GM20431 (cell line): ENCODE measurements at regions not wholly inside any gene's neighbourhood (a gene's known extent, or its start where the extent isn't known, plus 50 kb on each side); places are given as distances from the start of the nearest gene placed in this dataset.
"Not testable (repeated sequence)": the region's sequence is repeated elsewhere in the genome, so short reads cannot be mapped to it uniquely, and the experiment has no call there.

Experiments used
- in situ Hi-C: fragments of 300-500 bp; cut with MseI, MboI; formaldehyde crosslinking; loops from one replicate; pipeline ENCODE4 v1.15.0; 2020; ENCODE audit warnings: low sequenced_read_pairs; ENCODE audit not compliant: unreplicated experiment

- in situ Hi-C loops = no loop called here
These were observed 1400.2 kb downstream of the GRIK2 start for GRCh38 chr6:102793752-102794151.

DNA sequence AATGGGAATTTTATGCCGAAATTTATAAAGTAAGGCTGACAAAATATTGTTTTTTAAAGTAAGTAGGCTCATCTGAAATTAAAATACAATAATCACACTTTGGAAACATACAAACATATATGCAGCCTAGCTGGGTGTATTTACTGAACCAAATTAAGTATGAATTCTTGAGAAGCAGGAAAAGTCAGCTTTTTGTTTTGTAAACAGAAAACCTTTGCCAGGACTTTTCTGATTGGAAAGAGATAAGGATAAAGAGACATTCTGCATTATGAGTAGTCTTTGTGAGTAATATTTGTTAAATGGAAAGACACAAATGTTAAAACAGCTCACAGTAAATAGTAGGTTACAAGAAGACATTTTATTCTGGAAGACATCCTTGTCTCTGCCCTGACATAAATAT, 1380.8 kb downstream of the GRIK2 start:
- in situ Hi-C loops = no loop called here

DNA sequence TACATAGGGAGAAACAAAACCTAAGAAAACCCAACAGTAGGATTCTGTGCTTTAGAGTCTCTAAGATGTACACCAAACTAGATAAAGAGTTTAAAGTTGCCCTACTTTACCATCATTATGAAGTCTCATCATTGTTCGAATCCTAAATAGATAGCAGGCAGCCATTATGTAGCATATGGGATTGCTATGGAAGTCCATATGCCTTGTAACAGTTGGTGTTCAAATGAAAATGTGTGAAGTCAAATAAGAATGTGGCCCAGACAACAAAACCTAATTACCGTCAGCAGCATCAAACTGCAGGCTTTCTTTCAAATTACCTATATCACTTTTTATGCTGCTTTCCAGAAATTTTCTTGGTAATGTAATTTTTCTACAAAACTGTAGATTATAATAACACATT, 1380.1 kb downstream of the GRIK2 start:
- in situ Hi-C loops = no loop called here

DNA sequence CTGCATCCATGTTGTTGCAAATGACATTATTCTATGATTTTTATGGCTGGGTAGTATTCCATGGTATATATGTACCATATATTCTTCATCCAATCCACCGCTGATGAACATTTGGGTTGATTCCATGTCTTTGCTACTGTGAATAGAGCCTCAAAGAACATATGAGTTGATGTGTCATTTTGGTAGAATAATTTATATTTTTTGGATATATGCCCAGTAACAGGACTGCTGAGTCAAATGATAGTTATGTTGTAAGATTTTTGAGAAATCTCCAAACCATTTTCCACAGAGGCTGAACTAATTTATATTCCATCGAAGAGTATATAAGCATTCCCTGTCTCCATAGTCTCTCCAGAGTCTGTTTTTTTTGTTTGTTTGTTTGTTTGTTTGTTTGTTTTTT, 1373.5 kb downstream of the GRIK2 start:
- in situ Hi-C loops = no loop called here

- in situ Hi-C loops = no loop called here
These were observed 1370.8 kb downstream of the GRIK2 start for GRCh38 chr6:102764317-102764716.

DNA sequence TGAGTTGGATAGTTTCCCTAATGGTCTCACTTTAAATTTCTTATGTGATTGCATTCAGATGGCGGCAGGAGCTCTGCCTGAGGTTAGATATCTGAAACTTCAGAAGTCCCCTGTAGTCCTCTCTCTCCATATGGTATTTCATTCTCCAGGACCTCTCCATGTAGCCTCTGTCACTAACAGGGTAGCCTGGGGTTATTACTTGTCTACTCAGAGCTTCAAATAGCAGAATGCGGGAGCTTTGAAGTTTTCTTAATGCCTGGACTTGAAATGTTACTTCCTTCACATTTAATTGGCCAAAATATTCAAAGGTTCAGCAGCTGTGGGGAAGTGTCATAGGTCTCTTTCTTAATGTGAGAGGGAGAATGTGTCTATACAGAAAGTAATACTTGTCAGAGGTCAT, 1370.4 kb downstream of the GRIK2 start:
- in situ Hi-C loops = no loop called here

- in situ Hi-C loops = no loop called here
These were observed 1368.4 kb downstream of the GRIK2 start for GRCh38 chr6:102761872-102762271.

DNA sequence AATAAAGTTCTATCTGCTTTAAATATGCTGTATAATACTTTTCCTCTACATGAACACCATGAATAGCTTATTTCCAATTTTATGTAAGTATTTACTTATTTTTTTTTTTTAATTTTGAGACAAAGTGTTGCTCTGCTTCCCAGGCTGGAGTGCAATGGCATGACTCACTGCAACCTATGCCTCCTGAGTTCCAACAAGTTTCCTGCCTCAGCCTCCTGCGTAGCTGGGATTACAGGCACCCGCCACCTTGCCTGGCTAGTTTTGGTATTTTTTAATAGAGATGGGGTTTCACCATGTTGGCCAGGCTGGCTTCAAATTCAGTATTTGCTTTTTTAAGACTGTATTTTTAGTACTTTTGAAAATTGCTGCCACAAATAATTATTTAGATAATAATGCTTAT, 1365.9 kb downstream of the GRIK2 start:
- in situ Hi-C loops = no loop called here

DNA sequence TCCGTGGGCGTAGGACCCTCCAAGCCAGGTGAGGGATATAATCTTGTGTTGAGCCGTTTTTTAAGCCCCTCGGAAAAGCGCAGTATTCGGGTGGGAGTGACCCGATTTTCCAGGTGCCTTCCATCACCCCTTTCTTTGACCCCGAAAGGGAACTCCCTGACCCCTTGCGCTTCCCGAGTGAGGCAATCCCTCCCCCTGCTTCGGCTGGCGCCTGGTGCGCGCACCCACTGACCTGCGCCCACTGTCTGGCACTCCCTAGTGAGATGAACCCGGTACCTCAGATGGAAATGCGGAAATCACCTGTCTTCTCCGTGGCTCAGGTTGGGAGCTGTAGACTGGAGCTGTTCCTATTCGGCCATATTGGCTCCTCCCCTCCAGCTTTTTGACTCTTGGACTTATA, 1365.0 kb downstream of the GRIK2 start:
- in situ Hi-C loops = not testable (repeated sequence)

- in situ Hi-C loops = no loop called here
These were observed 1355.9 kb downstream of the GRIK2 start for GRCh38 chr6:102749210-102749971.

DNA sequence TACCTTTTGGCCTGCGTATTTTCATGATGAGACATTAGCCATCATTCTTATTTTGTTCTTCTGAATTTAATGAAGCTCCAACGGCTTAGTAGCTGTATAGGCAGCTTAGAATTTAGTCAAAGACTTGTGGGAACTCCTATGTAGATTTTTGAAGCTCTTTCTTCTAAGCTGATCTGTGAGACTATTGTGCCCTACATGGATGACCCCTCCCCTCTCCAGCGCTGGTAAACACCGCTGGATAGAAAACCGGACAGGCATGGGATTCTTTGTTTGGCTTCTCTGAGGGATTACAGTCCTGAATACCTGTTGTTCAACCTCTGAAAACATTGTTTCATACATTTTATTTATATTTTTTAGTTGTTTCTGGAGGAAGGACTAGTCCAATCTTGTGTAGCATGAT, 1353.4 kb downstream of the GRIK2 start:
- in situ Hi-C loops = no loop called here

DNA sequence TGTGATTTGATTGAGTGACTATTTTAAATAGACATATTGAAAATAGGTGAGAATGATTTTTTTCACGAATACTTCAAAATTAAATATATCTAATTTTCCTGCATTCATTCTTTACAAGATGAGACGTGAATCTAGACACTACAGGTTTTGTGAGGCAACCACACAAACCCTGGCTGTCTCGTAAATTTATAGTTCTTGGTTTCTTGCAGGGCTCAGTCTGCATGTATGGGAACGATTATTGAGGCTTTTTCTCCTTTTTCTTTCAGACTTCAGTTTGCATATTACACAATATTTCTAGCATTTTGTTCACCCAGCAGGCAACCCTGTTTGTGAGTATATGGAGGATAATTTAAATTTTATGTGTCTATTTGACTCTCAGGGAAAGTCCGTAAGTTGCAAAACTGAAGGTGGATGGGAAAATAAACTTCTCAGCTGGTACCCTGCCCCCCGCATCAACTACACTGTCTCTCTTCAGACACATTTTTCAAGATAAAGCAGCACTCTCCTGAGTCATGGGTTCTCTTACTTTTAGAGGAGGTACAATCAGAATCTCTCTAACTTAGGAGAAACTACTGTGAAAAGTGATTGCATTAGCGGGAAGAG, 1349.3 kb downstream of the GRIK2 start:
- in situ Hi-C loops = no loop called here

DNA sequence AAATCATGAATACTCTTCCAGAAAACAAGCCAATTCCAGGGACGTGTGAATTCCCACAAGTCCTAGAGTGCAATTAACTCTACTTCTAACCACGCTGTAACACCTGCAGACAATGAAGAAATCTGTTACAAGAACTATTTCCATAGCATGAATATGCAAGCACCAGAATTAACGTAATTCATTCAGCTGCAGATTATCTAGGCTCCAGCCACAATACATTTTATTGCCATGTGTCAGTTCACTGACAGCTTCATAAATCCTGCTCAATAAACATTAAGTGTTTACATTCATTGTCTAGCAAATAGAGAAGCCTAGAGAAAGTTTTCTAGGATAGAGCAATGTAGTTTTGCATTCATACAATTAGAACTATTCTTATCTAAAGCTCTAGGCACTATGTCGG, 1348.5 kb downstream of the GRIK2 start:
- in situ Hi-C loops = no loop called here

DNA sequence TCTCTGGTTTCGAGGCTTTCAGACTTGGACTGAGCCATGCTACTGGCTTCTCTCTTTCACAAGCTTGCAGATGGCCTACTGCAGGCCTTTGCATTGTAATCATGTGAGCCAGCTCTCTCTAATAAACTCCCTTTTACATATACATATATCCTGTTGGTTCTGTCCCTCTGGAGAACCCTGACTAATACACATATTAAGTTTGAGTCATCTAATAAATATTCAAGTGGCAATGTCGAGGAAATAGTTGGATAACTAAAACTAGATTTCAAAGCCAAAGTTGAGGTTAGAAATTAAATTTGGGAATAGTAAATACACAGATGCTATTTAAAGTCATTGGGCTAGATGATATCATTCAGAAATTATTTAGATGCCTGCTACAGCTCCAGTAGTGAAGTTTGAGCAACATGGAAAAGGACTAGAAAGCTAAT, 1343.4 kb downstream of the GRIK2 start:
- in situ Hi-C loops = no loop called here

DNA sequence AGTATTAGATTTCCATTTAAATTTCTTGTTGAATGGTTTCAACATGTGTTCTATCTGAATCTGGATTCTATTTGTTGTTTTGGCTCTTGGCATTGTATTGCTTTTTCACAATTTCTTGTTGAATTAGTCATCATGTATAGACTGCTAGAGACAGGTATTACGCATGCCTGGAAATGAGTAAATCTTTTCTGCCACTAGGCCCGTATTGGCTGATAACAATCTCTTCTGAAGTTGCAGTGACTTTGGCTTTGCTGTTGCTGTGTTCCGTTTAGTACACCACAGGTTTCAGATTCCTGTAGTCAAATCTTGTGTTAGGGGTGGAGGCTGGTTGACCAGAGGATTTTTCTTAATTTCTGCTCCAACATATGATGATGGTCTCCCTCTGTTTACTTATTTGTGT, 1339.4 kb downstream of the GRIK2 start:
- in situ Hi-C loops = no loop called here

DNA sequence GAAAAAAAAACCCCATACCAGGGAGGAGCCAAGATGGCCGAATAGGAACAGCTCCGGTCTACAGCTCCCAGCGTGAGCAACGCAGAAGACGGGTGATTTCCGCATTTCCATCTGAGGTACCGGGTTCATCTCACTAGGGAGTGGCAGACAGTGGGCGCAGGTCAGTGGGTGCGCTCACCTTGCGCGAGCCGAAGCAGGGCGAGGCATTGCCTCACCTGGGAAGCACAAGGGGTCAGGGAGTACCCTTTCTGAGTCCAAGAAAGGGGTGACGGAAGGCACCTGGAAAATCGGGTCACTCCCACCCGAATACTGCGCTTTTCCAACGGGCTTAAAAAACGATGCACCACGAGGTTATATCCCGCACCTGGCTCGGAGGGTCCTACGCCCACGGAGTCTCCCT, 1328.6 kb downstream of the GRIK2 start:
- in situ Hi-C loops = not testable (repeated sequence)

DNA sequence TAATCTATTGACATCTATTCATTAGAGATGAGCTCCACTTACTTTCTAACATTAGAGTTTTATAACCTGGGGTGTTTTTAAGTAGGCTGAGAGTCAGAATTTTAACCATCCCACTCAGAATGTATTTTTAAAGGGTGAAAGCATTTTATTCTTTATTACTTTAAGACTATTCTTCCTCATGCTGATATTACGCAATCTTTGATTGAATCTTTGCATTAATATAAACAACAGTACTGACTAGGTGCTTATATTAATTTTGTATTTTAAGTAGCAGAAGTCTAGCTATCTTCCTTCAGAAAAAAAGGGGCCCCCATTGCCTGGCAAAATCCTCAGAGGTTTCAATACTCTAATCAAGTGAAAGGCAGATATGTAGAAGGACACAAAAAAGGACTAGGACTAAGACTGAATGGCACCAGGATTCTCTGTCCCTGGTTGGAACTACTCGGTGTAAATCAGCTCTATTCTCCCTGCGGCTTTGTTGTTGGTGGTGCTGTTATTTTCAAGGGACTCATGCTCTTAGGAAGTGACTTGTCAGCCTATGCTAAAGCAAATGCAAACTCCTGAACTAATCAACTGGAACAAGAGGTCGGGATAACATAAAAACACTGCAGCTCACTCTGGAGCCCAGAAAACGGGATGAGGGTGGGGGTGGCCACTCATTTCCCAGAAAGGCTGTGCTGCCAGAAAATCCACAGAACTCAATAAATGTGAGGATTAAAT, 1324.4 kb downstream of the GRIK2 start:
- in situ Hi-C loops = no loop called here

DNA sequence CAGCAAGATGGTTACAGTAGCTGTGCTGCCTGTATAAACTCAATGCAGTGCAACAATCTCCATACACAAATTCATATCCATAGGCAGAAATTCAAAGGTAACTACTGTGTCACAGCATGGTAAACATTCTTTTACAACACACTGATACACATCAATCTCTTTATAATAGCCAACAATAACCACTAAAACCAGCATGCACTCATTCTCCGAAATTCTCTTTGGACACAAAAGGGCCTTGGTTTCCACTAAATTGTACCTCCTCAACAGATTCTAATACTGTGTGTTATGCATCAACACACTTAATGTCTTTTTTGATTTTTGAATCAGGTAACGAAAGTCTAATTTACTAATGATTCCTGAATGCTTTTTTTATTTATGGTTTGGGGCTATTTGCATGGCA, 1323.7 kb downstream of the GRIK2 start:
- in situ Hi-C loops = no loop called here

DNA sequence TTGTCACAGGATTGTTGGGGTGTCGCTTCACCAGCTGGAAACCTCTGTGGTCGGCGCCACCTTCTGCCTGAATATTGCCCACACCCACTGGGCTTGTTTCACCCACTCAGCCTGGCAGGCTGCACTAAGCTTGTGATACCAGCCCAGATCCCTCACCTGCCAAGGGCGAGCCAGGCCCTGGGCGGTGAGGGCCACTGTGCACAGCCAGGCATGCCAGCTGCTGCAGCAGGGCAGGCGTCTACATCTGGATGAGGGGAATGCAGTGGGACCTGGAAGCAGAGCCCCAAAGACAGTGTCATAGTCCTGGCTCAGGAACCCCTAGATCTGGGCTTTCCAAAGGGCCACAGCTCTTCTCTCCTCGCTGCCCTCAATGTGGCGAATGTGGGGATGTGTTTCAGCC, 1307.5 kb downstream of the GRIK2 start:
- in situ Hi-C loops = no loop called here

DNA sequence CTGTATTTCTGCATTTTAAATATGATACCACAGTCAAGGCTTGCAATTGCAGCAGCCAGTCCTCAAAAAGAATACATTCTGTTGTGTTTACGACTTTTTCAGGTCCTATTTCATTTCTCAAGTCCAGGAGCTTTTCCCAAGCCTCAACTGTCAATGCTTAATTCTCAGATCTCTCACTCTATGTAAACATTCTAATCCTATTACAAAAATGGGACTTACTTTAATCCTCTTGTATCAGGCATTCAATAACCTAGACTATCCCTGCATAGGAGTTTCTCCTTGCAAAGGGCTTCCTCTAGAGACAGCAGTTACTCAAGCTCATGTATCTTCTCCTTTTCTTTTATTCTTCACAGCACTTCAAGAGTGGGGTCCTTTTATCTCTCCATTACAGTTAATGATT, 1293.0 kb downstream of the GRIK2 start:
- in situ Hi-C loops = no loop called here

DNA sequence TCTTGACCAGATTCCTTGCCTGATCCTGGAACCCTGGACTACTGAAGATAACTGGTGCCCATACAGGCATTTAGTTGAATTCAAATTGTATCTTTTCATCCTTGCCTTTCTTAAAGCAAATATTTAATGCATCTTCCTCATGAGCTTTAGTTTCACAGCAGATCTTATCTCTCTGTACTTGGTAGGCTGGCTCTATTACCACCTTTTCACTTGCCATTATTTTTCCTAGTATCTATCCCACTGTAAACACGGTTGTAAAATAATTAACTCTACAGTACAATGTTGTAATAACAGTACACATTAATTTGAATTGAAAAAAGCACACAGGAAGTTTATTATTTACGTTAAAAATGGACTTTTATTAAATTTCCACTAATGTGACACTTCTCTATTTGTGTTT, 1286.9 kb downstream of the GRIK2 start:
- in situ Hi-C loops = no loop called here
